ENCODE measurements at regions not wholly inside any gene's neighbourhood (a gene's known extent, or its start where the extent isn't known, plus 50 kb on each side); places are given as distances from the start of the nearest gene placed in this dataset.

GRCh38 chr11:80916173-80916798 lies 1475.5 kb upstream of the TENM4 start:
- no peaks in the 10 kb centered on the region for H3K36me3 ChIP-seq (ENCODE audit: control insufficient read depth, insufficient read depth, low read length)
- POLR2A ChIA-PET = no interaction called here
- TF ChIP-seq CTCF (IDR thresholded peaks at IDR 0.05; ENCODE audit: insufficient read depth, low read depth, low read length) = no peak

GRCh38 chr11:80914311-80914710 lies 1473.5 kb upstream of the TENM4 start:
- no peak for DNase-seq (ENCODE audit: low read depth)
- Histone ChIP-seq H3K27me3 (ENCODE audit: control insufficient read depth, insufficient read depth, low read length) (no peaks in the 10 kb centered on the region), H3K4me3 (ENCODE audit: low read depth, low read length) (no peak overlapping the region), H3K36me3 (ENCODE audit: control insufficient read depth, insufficient read depth, low read length) (no peaks in the 10 kb centered on the region)
- CTCF ChIA-PET = no interaction called here
- POLR2A ChIA-PET = no interaction called here
- TF ChIP-seq CTCF (IDR thresholded peaks at IDR 0.05; ENCODE audit: insufficient read depth, low read depth, low read length) = no peak

More at GRCh38 chr11:80916173-80916798, 1475.5 kb upstream of the TENM4 start:
- Histone ChIP-seq H3K4me3 (ENCODE audit: low read depth, low read length) (no peak overlapping the region), H3K27me3 (ENCODE audit: control insufficient read depth, insufficient read depth, low read length) (no peaks in the 10 kb centered on the region)
- no peak for DNase-seq (ENCODE audit: low read depth)
- CTCF ChIA-PET = no interaction called here

- no peak for TF ChIP-seq CTCF (IDR thresholded peaks at IDR 0.05; ENCODE audit: insufficient read depth, low read depth, low read length)
- no peaks in the 10 kb centered on the region for H3K36me3 ChIP-seq (ENCODE audit: control insufficient read depth, insufficient read depth, low read length)
Observed at GRCh38 chr11:80911666-80912065, 1470.8 kb upstream of the TENM4 start.

GRCh38 chr11:80900265-80900664 lies 1459.4 kb upstream of the TENM4 start:
- no peak overlapping the region for H3K4me3 ChIP-seq (ENCODE audit: low read depth, low read length)
- no peaks in the 10 kb centered on the region for H3K27me3 ChIP-seq (ENCODE audit: control insufficient read depth, insufficient read depth, low read length)
- ChIA-PET POLR2A (no interaction called here), CTCF (no interaction called here)
- no peak for DNase-seq (ENCODE audit: low read depth)
- no peak for TF ChIP-seq CTCF (IDR thresholded peaks at IDR 0.05; ENCODE audit: insufficient read depth, low read depth, low read length)
- no peaks in the 10 kb centered on the region for H3K36me3 ChIP-seq (ENCODE audit: control insufficient read depth, insufficient read depth, low read length)

More at GRCh38 chr11:80911666-80912065, 1470.8 kb upstream of the TENM4 start:
- ChIA-PET CTCF (no interaction called here), POLR2A (no interaction called here)
- DNase-seq (ENCODE audit: low read depth) = no peak
- Histone ChIP-seq H3K27me3 (ENCODE audit: control insufficient read depth, insufficient read depth, low read length) (no peaks in the 10 kb centered on the region), H3K4me3 (ENCODE audit: low read depth, low read length) (no peak overlapping the region)

- no peaks in the 10 kb centered on the region for H3K36me3 ChIP-seq (ENCODE audit: control insufficient read depth, insufficient read depth, low read length)
- POLR2A ChIA-PET = no interaction called here
- H3K27me3 ChIP-seq (ENCODE audit: control insufficient read depth, insufficient read depth, low read length) = no peaks in the 10 kb centered on the region
- CTCF ChIA-PET = no interaction called here
- H3K4me3 ChIP-seq (ENCODE audit: low read depth, low read length) = no peak overlapping the region
- no peak for DNase-seq (ENCODE audit: low read depth)
- no peak for TF ChIP-seq CTCF (IDR thresholded peaks at IDR 0.05; ENCODE audit: insufficient read depth, low read depth, low read length)
Observed at GRCh38 chr11:80899381-80899780, 1458.6 kb upstream of the TENM4 start.
